ENCODE measurements at regions not wholly inside any gene's neighbourhood (a gene's known extent, or its start where the extent isn't known, plus 50 kb on each side); places are given as distances from the start of the nearest gene placed in this dataset.

DNA sequence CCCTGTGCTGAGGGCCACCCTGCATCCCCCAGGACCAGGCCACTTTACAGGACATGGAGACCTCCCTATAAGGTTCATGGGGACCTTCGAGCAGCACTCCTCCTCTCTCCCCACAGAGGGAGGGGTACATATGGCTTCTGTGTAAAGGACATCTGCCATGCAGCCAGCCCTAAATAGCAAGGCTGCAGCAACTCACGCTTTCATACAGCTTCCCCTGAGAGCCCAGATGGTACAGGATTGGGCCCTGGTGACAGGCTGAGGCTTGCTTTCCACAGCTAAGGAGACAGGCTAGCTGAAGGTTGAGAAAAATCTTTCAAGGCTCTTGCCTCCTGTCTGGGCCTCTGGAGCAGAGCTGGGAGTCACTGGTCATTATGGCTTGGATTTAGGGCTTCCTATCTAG lies 147.0 kb upstream of the ZNF366 start:
- no peak overlapping the region for H3K4me3 ChIP-seq (ENCODE audit: low read length)
- DNase-seq (ENCODE audit: low read depth): no peak
- TF ChIP-seq, protein P1, sequence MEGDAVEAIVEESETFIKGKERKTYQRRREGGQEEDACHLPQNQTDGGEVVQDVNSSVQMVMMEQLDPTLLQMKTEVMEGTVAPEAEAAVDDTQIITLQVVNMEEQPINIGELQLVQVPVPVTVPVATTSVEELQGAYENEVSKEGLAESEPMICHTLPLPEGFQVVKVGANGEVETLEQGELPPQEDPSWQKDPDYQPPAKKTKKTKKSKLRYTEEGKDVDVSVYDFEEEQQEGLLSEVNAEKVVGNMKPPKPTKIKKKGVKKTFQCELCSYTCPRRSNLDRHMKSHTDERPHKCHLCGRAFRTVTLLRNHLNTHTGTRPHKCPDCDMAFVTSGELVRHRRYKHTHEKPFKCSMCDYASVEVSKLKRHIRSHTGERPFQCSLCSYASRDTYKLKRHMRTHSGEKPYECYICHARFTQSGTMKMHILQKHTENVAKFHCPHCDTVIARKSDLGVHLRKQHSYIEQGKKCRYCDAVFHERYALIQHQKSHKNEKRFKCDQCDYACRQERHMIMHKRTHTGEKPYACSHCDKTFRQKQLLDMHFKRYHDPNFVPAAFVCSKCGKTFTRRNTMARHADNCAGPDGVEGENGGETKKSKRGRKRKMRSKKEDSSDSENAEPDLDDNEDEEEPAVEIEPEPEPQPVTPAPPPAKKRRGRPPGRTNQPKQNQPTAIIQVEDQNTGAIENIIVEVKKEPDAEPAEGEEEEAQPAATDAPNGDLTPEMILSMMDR (conservative IDR thresholded peaks at IDR 0.05; ENCODE audit: low read depth, low read length): no peak

DNA sequence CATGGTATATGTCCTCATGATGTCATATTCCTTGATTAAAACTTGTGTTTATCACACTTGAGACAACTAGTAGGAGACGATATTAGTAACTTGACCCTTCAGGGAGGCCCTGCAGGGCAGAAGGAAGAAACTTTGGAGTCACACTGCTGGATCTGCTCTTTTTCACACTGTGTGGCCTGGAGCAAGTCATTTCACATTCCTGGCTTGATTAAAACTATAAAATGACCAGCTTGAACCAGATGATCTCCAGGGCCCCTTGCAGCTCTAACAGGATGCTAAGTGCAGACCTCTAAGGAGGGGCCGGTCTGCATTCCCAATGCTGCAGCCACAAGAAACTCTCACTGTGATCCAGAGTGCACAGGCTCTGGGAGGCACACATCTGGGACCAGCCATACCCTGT lies 146.4 kb upstream of the ZNF366 start:
- H3K4me3 ChIP-seq (ENCODE audit: low read length): no peak overlapping the region
- DNase-seq (ENCODE audit: low read depth): no peak
- TF ChIP-seq, protein P1 (conservative IDR thresholded peaks at IDR 0.05; ENCODE audit: low read depth, low read length): no peak

DNA sequence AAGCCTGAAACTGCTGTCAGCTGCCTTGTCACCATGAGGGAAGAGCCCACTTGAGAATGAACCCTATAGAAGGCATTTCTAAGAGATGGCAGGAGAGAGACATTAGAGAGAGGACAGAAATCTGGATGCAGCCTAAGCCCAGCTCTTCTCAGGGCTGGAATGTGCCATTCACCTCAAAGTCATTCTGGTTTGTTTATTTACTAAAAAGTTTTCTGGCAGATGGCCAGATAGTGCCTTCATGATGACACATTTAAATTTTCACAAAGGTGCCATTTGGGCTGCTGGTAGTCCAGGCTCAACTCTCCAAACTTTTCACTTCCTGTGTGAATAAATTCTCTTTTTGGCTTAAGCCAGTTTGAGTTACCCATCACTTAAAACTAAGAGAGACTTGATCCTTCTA lies 144.6 kb upstream of the ZNF366 start:
- DNase-seq (ENCODE audit: low read depth): no peak
- TF ChIP-seq, protein P1 (conservative IDR thresholded peaks at IDR 0.05; ENCODE audit: low read depth, low read length): no peak
- no peak overlapping the region for H3K4me3 ChIP-seq (ENCODE audit: low read length)

DNA sequence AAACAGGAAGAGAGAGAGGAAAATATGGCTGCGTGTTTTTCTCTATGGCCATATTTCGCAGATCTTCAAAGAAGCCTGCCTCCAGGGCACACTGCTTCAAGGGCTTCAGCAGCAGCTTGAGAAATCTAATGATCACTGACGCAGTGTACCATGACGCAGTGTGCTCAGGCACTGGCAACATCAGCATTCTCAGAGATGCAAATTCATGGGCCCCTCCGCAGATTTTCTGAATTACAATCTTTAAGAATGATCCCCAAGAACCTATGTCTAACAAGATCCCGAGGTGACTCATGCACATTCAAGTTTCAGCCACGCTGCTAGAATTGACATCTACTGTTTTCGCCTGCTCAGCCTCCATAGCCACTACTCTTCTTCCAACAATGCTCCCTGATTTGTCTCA lies 143.9 kb upstream of the ZNF366 start:
- H3K4me3 ChIP-seq (ENCODE audit: low read length): no peak overlapping the region
- TF ChIP-seq, protein P1 (conservative IDR thresholded peaks at IDR 0.05; ENCODE audit: low read depth, low read length): no peak
- no peak for DNase-seq (ENCODE audit: low read depth)

DNA sequence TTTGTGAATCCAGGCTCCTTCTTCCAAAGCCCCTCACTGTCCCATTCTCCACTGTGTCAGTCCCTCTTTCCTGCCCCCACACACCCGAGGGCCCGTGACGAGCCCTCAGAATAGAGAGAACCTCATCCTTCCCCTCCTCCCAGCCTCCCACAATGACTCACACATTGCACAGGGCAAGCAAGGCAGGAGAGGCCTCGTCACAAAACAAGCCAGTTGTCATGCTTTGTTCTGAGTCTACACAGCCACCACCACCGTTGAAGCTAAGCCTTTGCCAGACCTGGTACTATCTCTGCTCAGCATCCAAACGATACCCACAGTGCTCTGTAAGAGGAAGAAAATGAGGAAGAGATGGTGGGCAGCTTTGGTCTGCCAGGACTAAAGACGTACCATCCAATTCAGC lies 142.2 kb upstream of the ZNF366 start:
- DNase-seq (ENCODE audit: low read depth): no peak
- H3K4me3 ChIP-seq (ENCODE audit: low read length): no peak overlapping the region
- TF ChIP-seq, protein P1 (conservative IDR thresholded peaks at IDR 0.05; ENCODE audit: low read depth, low read length): no peak

DNA sequence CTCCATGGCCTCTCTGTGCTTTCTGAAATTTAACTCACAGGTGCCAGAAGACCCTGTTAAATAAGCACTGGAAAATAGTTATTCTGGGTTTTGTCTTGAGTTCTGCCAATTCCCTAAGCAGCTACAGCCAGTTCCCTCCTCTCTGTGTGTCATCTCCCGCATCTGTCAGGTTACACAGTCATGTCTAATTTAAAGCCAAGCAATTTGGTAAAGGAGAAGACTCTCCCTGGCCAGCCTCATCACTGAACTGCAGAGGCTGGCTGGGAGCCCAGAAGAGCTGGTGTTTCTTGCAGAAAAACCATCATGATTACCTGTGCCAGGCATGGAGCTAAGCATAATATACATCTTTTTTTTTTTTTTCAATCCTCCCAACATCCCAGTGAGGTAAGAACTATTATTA lies 141.3 kb upstream of the ZNF366 start:
- TF ChIP-seq, protein P1 (conservative IDR thresholded peaks at IDR 0.05; ENCODE audit: low read depth, low read length): no peak
- no peak for DNase-seq (ENCODE audit: low read depth)
- no peak overlapping the region for H3K4me3 ChIP-seq (ENCODE audit: low read length)

DNA sequence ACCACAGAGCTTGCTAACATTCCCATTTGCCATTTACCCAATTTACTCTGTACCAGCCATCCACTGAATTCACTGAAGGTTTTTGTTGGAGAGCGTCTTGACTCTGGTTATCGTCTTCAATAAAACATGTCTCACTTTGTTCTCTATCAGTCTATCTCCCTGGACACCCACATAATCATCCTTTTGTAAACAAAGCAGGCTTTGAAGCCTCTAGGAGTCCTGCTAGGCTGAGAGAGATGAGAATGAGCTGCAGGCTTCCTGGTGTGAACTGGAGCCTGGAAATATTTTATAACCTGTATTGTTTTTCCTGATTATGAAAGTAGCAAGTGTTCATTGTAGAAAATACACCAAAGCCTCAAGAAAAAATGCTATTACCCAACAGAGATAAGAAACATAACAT lies 140.6 kb upstream of the ZNF366 start:
- DNase-seq (ENCODE audit: low read depth): no peak
- no peak overlapping the region for H3K4me3 ChIP-seq (ENCODE audit: low read length)
- TF ChIP-seq, protein P1 (conservative IDR thresholded peaks at IDR 0.05; ENCODE audit: low read depth, low read length): no peak
